NCI-H460 (cell line): ENCODE measurements at regions not wholly inside any gene's neighbourhood (a gene's known extent, or its start where the extent isn't known, plus 50 kb on each side); places are given as distances from the start of the nearest gene placed in this dataset.

Experiments used
- DNase-seq: peaks from one replicate; pipeline ENCODE4 v3.0.0-alpha.2; 2016; ENCODE audit warnings: low read depth; ENCODE audit errors: extremely low read depth

DNA sequence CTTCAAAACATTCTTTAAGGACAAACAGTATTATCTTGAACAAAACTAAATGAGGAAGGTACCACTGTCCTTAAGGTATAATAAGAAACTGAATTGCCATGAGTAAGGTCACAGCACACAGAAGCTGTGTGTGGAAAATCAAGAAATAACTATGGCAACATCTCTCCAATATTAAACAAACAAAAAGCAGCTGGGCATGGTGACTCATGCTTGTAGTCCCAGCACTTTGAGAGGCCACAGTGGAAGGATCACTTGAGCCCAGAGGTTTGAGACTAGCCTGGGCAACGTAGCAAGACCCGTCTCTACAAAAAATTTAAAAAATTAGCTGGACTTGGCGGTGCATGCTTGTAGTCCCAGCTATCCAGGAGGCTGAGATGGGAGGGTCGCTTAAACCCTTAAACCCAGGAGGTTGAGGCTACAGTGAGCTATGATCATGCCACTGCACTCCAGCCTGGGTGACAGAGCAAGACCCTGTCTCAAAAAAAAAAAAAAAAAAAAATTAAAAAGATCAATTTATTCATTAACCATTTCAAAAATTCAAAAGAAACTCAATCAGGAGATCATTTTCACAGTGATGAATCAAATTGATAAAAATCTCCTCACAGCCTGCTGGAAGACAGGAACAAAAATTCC lies 195.4 kb downstream of the SKIDA1 start:
- DNase-seq: peak; percentile 41

DNA sequence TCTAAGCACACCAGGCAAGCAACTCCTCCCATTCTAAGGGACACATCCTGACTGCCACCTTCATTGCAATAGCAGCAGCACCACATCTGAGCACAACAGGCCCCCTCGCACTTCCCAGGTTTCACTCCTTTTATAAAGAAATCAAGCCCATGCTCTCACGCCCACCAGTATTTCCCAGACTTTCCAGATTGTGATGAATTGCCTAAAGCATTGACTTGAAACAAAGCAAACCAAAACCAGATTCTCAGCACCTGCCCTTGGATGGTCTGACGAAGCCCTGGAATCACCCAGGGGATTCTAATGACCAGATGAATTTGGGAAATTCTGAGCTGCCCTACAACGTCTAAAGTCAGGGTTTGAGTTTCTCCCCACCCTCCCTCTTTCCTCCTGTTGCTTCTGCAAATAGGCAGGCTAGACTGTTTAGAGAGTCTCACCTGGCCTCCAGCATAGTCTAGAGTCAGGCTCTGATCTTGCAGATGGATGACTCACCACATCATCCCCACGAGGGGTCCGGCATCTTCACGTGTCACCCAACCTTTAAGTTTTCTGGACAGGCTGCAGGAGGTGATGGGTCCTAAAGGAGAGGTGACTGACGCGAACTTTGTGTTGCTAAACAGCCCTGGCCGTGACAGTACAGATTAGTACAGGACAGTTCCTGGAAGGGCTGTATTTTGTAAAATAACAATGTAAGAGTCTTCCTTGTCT lies 198.0 kb downstream of the SKIDA1 start:
- no peak for DNase-seq

DNA sequence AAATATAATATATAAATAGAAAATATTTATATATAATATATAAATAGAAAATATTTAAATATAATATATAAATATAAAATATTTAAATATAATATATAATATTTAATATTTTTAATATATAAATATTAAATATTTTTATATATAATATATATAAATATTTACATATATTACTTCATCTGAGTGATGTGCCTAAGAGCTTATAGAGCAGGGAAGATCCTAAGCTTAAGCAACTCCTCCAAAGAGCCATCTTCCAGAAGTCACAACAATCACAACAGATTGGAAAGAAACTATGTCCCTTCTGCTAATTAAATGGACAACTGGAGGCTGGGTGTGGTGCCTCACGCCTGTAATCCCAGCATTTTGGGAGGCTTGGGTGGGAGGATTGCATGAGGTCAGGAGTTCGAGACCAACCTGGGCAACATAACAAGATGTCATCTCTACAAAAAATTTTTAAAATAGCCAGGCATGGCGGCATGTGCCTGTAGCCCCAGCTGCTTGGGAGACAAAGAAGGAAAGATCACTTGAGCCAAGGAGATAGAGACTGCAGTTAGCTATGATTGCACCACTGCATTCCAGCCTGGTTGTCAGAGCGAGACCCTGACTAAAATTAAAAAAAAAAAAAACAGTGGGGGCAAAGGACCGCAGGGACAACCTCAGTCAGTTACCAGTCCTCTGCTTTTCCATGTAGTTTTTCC lies 198.7 kb downstream of the SKIDA1 start:
- DNase-seq: no peak

DNA sequence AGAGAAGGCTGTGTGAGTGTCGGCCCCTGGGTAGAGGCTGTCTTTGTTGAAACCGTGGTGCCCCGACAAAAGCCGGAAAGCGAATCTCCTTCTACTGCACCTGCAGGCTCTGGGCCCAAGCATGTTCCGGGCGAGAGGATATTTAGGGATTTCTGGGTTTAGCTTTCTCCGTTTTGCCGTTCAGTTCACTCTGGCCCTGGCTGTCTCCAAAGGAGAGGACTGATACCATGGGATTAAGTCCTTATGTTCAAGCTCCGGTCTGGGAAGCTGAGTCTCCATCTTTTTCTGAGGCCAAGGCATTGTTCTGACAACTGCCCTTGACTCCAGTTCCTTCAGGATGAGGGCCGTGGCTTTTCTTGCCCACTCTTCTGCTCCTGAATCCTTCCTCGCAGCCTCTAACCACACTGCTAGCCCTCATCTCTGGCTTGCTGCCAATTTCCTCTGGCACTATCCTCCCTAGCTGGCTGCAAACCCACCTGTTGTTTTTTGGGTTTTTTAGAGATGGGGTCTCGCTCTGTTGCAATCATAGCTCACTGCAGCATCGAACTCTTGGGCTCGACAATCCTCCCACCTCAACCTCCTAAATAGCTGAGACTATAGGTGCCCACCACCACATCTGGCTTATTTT lies 206.8 kb downstream of the SKIDA1 start:
- DNase-seq: no peak

DNA sequence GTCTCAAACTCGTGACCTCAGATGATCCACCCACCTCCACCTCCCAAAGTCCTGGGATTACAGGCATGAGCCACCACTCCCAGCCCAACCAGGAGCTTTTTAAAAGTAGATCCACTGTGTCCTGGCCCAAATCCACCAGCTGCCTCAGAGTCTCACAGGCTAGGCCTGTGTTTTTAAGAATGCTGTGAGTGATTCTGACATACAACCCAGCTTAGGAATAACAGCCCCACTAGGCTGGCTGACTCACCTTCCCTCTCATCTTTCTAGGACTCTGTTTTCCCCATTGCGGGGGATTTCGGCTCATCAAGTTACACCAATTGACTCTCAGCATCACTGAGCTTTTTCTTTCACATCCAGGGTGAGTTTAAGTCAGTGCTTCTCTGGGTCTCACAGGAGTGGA lies 207.6 kb downstream of the SKIDA1 start:
- DNase-seq: no peak

DNA sequence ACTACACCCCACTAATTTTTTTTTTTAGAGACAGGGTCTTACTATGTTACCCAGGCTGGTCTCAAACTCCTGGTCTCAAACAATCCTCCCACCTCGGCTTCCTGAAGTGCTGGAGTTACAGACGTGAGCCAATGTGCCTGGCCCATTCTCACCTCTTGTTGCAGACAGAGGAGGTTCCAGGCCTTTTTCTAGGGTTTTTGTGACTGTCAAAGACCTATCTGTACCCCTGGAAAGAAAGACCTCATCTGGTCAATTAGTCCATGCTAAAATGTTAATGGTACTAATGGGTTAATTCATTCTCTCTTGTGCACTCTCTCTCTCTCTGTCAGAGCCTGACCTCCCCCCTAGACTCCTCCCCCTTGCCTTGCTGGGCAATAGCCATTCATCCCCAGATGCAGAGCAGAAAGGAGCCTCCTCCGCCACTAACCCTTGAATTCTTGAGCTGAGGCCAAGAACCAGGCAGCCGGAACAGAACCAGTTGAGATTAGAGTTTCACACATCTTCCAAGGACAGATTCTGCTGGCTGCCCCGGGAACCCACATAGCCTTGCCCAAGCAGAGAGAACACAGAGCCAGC lies 209.7 kb downstream of the SKIDA1 start:
- peak; percentile 41 for DNase-seq

DNA sequence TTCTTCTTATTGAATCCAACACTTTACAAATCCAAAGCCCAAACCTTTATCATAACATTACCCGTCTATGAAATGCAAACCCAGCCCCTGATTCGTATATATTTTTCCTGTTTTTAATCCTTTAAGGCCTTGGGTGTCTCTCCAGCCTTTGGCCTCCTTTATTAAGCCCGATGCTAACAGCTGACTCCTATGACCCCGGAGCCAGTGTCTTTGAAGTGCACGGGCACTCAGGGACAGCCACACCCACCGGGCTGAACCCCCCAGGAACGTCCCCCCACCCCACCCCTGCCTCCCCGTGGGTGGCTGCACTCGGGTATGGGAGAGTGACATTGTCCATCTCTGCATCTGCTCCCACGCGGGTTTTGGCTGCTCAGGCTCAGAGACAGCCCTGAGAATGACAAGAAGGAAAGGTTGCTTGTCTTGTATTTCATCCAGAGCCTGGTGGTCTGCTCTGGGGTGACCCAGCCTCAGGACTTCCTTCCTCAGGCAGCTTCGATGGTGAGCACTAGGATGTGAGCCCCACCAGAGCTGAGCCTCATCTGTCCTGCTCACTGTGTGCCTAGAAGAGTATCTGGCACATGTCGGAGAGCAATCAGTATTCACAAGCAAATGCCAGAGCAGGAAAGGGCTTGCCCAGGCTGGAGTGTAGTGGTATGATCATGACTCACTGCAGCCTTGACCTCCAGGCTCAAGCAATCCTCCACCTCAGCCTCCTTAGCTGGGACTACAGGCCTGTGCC lies 210.4 kb downstream of the SKIDA1 start:
- DNase-seq: no peak

DNA sequence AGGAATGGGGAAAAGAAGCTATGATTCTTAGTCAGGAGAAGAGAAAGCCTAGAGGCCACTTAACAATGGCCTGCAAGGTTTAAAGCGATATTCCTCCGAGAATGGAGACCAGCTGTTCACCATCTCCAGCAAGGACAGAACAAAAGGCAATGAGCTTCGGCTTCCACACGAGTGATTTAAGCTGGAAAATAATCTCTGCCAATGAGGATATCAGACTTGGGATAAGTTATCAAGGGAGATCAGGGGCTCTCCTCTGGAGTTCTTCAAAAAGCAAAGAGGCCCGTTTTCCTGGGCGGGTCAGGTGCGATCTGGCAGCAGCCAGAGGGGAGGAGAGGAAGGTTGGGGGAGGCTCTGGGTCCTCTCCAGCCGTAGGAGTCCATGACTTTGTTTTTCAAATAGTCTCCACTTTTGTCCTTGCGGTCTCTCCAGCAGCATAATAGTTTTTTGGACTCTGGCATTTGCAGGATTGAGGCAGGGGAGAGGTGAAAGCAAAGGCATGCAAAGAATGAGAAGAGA lies 211.3 kb downstream of the SKIDA1 start:
- DNase-seq: no peak

DNA sequence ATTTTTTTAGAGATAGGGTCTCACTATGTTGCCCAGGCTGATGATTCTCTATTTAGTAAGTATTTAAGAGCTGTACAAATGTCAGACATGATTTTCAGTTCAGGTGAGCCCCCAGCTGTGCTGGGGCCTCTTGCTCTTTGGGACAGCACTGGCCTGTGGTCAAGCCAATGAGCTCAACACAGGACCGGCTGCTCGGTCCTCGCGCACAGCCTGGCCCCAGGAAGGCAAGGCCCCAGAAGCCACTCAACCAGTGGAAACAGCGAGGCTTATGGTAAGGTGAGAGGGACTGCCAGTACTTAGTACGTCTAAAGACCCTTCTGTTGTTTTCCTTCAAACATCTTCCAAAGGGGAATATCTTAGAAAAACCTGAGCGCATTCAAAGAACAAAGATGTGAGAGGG lies 211.8 kb downstream of the SKIDA1 start:
- DNase-seq: no peak

DNA sequence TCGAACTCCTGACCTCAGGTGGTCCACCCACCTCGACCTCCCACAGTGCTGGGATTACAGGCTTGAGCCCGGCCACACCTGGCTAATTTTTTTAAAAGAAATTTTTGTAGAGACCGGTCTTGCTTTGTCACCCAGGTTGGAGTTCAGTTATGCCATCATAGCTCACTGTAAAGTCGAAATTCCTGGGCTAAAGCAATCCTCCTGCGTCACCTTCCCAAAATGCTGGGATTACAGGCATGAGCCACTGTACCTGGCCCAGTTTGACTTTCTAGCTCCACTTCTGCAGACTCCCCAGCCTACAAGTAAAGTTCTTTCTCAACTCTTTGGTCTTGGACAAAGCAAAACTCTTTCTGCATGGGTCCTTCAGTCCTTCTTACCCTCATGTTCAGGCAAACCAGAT lies 214.1 kb downstream of the SKIDA1 start:
- DNase-seq: no peak

DNA sequence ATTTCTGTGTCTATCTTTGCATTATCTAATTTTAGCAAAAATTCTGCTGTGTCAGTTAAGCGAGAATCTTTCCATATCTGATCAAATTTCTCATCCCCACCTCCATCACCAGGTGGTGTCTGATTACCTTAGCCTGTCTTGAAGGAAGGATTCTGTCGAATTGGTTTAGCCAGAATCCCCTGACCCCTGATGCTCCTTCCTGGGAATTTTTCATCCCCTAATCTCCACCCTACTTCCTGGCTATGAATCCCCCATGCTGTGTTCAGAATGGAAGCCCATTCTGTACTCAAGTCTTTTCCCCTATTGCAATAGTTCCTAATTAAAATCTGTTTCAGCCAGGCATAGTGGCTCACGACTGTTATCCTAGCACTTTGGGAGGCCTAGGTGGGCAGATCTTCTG lies 216.1 kb downstream of the SKIDA1 start:
- DNase-seq: no peak

DNA sequence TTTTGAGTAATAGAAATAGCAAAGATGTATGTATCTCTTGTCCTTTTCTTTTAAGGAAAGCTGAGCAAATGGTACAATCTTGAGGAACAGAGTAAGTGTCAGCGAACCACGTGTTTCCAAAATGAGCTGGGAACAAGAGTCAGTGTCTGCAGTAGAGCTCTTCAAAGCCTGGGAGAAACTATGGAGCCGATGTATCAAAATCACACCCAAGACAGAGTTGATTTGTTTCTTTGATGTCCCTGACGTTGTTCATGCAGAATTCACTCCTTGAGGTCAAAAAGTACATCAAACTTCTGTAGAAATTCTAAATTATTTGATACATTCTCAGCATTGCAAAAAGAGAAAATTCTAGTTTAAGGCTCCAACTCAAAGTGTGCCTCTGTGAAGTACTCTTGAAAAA lies 216.5 kb downstream of the SKIDA1 start:
- no peak for DNase-seq

DNA sequence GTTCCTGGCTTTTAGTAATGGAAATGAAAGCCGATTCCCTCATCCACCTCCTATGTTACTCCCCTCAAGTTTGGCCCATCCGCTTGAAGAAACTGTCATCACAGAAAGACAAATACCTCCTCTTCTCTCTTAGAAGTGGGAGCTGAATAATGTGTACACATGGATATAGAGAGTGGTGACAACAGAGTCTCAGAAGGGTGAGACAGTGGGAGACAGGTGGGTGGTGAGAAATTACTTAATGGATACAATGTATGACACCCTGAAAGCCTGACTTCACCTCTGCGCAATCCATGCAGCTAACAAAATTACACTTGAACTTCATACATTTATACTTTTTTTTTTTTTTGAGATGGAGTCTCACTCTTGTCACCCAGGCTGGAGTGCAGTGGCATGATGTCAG lies 217.5 kb downstream of the SKIDA1 start:
- DNase-seq: no peak

DNA sequence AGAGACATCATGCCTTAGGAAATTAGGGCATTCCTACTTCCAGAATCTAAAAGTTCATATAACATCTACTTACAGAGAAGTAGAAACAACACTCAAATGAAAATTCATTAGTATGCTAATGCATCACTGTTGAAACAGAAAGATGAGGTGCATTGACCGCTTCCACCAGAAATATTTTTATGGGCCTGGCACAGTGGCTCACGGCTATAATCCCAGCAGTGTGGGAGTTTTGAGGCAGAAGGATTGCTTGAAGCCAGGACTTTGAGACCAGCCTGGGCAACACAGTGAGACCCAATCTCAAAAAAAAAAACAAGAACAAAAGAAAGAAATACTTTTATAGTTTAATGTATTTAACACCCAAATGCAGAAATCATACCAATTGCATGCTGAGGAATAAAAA lies 220.9 kb downstream of the SKIDA1 start:
- DNase-seq: no peak

DNA sequence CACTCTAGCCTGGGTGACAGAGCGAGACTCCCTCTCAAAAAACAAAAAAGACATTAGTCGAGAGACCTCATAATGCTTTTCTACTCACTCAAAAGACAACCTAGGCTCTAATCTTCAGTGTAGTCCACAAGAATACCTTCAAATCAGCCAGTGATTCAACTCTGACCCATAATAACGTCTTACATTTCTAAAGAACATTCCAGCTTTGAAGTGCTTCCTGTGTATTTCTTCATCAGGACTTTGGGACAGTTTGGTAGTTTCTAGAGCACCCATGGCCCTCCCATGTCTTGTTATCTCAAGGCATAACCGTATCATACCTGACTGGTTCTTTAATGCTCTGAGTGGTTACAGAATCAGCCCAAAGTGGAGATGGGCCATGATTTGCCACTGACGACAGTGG lies 221.3 kb downstream of the SKIDA1 start:
- no peak for DNase-seq

DNA sequence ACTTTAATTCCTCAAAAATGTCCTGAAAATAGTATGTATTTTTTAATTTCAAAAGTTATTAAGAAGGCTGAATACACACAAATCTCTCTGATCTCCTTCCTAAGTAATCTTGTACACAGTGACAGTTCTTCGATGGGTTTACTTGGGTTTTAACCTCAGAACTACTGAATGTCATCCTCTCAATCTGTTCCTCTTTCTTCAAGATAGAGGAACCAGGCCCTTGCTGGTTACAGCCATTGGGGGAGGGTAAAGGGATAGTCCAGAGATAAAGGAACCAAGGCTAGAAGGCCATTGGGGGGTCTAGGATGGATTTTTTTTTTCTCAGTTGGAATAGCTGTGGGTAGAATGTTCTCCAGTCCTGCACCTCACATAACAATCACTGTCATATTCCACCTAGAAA lies 224.9 kb downstream of the SKIDA1 start:
- DNase-seq: no peak

DNA sequence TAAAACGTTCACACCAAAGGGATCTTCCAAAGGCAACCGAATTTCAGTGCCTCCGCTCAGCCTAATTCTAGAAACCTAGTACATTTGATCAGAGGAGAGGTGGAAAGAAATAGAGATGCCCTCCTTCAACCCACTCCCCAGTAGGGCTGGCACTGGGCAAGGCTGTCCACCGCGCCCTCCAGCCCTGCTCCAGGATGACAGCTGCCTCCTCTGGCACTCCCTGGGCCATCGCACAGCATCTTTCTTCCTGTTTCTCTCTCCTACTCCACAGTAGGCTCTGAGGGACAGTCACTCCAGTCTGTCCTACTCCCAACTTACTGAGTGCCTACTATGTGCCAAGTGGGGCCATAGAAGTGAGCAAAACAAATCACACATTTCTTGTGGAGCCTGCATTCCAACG lies 226.2 kb downstream of the SKIDA1 start:
- no peak for DNase-seq

DNA sequence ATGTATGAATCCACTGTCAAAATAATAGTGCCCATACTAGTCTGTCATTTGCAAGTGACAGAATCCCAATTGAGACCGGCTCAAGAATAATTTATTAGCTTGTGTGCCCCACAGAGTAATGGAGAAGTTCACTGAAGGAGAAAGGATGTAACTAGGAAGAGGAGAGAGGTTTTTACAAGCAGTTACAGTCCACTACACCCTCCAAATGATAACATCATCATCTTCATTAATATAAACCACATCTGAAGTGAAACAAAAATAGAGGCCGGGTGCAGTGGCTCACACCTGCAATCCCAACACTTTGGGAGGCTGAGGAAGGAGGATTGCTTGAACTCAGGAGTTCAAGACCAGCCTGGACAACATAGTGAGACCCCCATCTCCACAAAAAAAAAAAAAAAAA lies 226.8 kb downstream of the SKIDA1 start:
- DNase-seq: no peak

DNA sequence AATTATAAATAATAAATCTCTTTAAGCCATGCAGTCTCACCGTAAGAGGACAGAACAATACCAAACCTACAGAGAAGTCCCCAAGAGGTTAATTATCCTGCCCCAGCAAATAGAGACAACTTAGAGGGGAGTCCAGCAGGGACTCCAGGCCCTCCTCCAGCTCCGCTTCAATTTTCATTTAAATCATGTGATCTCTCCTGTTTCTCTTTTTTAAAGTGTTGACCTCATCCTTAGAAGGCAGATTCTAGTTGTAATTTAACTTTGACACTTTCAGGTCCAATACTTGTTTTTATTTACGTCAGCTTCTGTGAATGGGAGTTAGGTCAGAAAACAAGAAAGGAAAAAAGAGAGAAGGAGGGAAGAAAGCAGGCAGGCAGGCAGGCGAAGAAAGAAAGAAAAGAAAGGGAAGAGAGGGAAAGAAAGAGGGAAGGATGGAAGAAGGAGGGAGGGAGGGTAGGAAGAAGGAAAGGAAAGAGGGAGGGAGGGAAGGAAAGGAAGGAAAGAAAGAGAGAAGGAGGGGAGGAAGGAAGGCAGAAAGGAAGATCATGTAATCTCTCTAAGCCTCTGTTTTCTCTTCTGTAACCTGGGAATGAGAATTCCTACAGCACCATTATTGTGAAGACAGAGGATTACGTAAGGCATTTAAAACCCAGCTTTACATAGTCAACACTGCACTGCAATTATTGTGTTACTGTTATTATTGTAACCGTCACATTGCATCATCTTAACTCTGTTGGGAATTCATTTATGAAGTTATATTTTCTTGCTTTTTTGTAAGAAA lies 227.7 kb downstream of the SKIDA1 start:
- DNase-seq: no peak
